OCI-LY1 (cell line): ENCODE measurements at regions not wholly inside any gene's neighbourhood (a gene's known extent, or its start where the extent isn't known, plus 50 kb on each side); places are given as distances from the start of the nearest gene placed in this dataset.

ENCODE experiments used
- EZH2 ChIP-seq: fragments of 200-600 bp; sonication (generic), shearing (Covaris generic); IDR thresholded peaks from 2 replicates; pipeline ENCODE4 v1.8.0; 2017; ENCODE audit warnings: borderline replicate concordance, mixed run types, mild to moderate bottlenecking, antibody characterized with exemption, low read length, moderate library complexity, mixed read lengths
- TF ChIP-seq, protein P1 (sequence below): fragments of 200-600 bp; sonication (generic), shearing (Covaris generic); IDR thresholded peaks from 2 replicates; pipeline ENCODE4 v1.5.1; 2017; ENCODE audit warnings: mild to moderate bottlenecking, antibody characterized with exemption, low read length, moderate library complexity, mixed read lengths

DNA sequence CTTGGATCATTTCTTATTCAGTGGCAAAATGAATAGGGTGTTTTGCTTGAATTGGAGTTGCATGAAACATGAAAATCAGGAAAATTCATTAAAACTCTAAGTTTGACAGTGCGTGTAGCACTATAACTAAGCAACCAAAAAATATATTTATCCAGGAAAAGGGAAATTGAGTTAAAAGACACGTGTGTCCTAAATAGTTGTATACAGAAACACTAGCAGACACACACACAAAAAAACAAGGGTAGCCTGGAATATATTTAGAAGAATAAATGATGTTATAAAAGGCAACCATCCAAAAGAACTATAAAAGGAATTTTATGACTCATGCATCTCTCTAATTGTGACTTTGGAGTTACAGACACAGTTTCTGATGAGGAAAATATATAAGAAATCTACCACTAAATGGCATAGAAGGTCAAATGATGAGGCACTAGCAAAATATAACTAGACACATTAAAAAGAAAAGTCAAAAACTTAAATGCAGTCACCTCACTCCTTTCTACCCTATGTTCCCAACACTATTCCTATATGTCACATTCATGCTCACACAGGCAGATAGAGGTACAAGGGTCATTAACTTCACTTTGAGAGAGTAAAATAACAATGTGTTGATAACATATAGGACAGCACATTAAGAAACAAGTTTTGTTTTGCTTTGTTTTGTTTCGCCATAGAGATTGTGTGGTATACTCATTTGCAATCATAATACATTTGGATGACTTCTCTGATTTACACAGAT, 793.6 kb upstream of the INTU start:
- TF ChIP-seq, protein P1, sequence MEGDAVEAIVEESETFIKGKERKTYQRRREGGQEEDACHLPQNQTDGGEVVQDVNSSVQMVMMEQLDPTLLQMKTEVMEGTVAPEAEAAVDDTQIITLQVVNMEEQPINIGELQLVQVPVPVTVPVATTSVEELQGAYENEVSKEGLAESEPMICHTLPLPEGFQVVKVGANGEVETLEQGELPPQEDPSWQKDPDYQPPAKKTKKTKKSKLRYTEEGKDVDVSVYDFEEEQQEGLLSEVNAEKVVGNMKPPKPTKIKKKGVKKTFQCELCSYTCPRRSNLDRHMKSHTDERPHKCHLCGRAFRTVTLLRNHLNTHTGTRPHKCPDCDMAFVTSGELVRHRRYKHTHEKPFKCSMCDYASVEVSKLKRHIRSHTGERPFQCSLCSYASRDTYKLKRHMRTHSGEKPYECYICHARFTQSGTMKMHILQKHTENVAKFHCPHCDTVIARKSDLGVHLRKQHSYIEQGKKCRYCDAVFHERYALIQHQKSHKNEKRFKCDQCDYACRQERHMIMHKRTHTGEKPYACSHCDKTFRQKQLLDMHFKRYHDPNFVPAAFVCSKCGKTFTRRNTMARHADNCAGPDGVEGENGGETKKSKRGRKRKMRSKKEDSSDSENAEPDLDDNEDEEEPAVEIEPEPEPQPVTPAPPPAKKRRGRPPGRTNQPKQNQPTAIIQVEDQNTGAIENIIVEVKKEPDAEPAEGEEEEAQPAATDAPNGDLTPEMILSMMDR: no peak
- no peak for TF ChIP-seq EZH2
